ENCODE measurements at regions not wholly inside any gene's neighbourhood (a gene's known extent, or its start where the extent isn't known, plus 50 kb on each side); places are given as distances from the start of the nearest gene placed in this dataset.

DNA sequence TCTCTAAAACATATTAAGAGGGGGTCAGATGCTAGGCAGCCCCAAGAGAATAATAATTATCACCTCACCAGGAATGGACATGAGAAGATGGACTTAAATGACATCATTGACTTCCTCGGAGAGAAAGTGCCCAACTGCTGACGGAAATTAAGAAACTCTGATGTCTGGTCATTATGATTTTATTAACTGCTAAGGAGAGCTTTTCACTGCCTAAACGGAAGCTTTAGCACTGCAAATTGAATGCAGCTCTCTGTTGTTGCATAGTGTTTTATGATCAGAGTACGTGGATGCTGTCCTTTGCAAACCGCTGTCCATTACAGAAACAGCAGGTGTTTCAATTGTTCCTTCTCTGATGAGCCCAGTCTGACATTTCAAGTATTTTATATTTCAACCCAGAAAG, 89.4 kb upstream of the GALNT17 start:
- DNase-seq: no peak

DNA sequence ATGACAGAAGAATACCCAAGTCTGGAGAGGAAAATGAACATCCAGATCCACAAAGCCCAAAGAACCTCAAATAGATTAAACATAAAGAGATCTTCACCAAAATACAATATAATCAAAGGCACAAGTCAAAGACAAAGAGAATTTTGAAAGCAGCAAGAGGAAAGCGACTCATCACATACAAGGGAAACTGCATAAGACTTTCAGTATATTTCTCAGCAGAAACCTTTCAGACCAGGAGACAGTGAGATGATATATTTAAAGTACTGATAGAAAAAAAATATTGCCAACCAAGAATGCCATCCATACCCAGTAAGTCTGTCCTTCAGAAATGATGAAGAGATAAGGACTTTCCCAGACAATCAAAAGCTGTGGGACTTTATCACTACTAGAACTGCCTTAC, 81.5 kb upstream of the GALNT17 start:
- Histone ChIP-seq H3K9ac (ENCODE audit: insufficient read depth in 1 of 2, low read length in 2 of 2) (no peak overlapping the region), H3K4me3 (no peak overlapping the region), H3K36me3 (ENCODE audit: control insufficient read depth in 4 of 4, insufficient read depth in 4 of 4, low read length in 4 of 4) (no peaks in the 10 kb centered on the region), H3K27me3 (ENCODE audit: control insufficient read depth in 3 of 3, insufficient read depth in 3 of 3, low read length in 2 of 3) (no peaks in the 10 kb centered on the region), H3K27ac (ENCODE audit: low read depth in 1 of 2, low read length in 1 of 2) (no peak overlapping the region), H3K4me1 (ENCODE audit: control insufficient read depth in 5 of 5, insufficient read depth in 5 of 5, low read length in 5 of 5) (peaks cover 0 to 3% (median 0%) of the 10 kb centered on the region in 5 donors), H3K9me3 (ENCODE audit: control insufficient read depth in 4 of 4, insufficient read depth in 3 of 4, low read length in 3 of 4) (peaks cover 0 to 15% (median 11%) of the 10 kb centered on the region in 4 donors)
- 89% methylated on average over 1 of the region's 1 CpG for WGBS, 2 donors
- TF ChIP-seq, protein P1, sequence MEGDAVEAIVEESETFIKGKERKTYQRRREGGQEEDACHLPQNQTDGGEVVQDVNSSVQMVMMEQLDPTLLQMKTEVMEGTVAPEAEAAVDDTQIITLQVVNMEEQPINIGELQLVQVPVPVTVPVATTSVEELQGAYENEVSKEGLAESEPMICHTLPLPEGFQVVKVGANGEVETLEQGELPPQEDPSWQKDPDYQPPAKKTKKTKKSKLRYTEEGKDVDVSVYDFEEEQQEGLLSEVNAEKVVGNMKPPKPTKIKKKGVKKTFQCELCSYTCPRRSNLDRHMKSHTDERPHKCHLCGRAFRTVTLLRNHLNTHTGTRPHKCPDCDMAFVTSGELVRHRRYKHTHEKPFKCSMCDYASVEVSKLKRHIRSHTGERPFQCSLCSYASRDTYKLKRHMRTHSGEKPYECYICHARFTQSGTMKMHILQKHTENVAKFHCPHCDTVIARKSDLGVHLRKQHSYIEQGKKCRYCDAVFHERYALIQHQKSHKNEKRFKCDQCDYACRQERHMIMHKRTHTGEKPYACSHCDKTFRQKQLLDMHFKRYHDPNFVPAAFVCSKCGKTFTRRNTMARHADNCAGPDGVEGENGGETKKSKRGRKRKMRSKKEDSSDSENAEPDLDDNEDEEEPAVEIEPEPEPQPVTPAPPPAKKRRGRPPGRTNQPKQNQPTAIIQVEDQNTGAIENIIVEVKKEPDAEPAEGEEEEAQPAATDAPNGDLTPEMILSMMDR (IDR thresholded peaks at IDR 0.05; ENCODE audit: control extremely low read depth, extremely low read depth): no peak
- DNase-seq: no peak
- no peak for ATAC-seq (ENCODE audit: insufficient read depth, low FRiP score)

More for the DNA sequence above, 89.4 kb upstream of the GALNT17 start:
- Histone ChIP-seq H3K27me3 (ENCODE audit: control insufficient read depth in 3 of 3, insufficient read depth in 3 of 3, low read length in 2 of 3) (no peaks in the 10 kb centered on the region), H3K9me3 (ENCODE audit: control insufficient read depth in 4 of 4, insufficient read depth in 3 of 4, low read length in 3 of 4) (peaks cover 0 to 10% (median 0%) of the 10 kb centered on the region in 4 donors), H3K4me1 (ENCODE audit: control insufficient read depth in 5 of 5, insufficient read depth in 5 of 5, low read length in 5 of 5) (peaks cover 0 to 3% (median 0%) of the 10 kb centered on the region in 5 donors), H3K36me3 (ENCODE audit: control insufficient read depth in 4 of 4, insufficient read depth in 4 of 4, low read length in 4 of 4) (no peaks in the 10 kb centered on the region), H3K27ac (ENCODE audit: low read depth in 1 of 2, low read length in 1 of 2) (no peak overlapping the region), H3K4me3 (no peak overlapping the region), H3K9ac (ENCODE audit: insufficient read depth in 1 of 2, low read length in 2 of 2) (no peak overlapping the region)
- 82 to 89% methylated on average over 5 of the region's 5 CpGs for WGBS, 2 donors
- TF ChIP-seq, protein P1 (IDR thresholded peaks at IDR 0.05; ENCODE audit: control extremely low read depth, extremely low read depth): no peak
- no peak for ATAC-seq (ENCODE audit: insufficient read depth, low FRiP score)

- no peaks in the 10 kb centered on the region for H3K36me3 ChIP-seq (ENCODE audit: control insufficient read depth in 4 of 4, insufficient read depth in 4 of 4, low read length in 4 of 4)
- TF ChIP-seq, protein P1 (IDR thresholded peaks at IDR 0.05; ENCODE audit: control extremely low read depth, extremely low read depth): no peak
- H3K9ac ChIP-seq (ENCODE audit: insufficient read depth in 1 of 2, low read length in 2 of 2): no peak overlapping the region
- H3K27ac ChIP-seq (ENCODE audit: low read depth in 1 of 2, low read length in 1 of 2): no peak overlapping the region
- no peak for ATAC-seq (ENCODE audit: insufficient read depth, low FRiP score)
- H3K27me3 ChIP-seq (ENCODE audit: control insufficient read depth in 3 of 3, insufficient read depth in 3 of 3, low read length in 2 of 3): no peaks in the 10 kb centered on the region
- 76 to 79% methylated on average over 2 of the region's 2 CpGs for WGBS, 2 donors
- no peaks in the 10 kb centered on the region for H3K4me1 ChIP-seq (ENCODE audit: control insufficient read depth in 5 of 5, insufficient read depth in 5 of 5, low read length in 5 of 5)
- DNase-seq: no peak
- no peak overlapping the region for H3K4me3 ChIP-seq
- peaks cover 0 to 11% (median 4%) of the 10 kb centered on the region in 4 donors for H3K9me3 ChIP-seq (ENCODE audit: control insufficient read depth in 4 of 4, insufficient read depth in 3 of 4, low read length in 3 of 4)
Measured at GRCh38 chr7:71055504-71055903, 76.4 kb upstream of the GALNT17 start.
